MCF 10A (cell line): ENCODE measurements at regions not wholly inside any gene's neighbourhood (a gene's known extent, or its start where the extent isn't known, plus 50 kb on each side); places are given as distances from the start of the nearest gene placed in this dataset.

Experiments used
- BruUV-seq: library from RNA; stranded (reverse); fragments of 400-500 nt; replicated peaks from 2 replicates; lab custom pipeline; 2021; lab: Mats Ljungman, UMichigan
- CTCF ChIA-PET: fragments of 300-600 bp; sonication (Branson Sonifier 250); formaldehyde crosslinking; extraction: SDS; loops from one replicate; lab custom pipeline; 2021; ENCODE audit warnings: antibody characterized with exemption, inconsistent platforms; lab: Yijun Ruan, JAX
- POLR2A ChIA-PET: fragments of 300-600, 350-650 bp; sonication (Branson Sonifier 250); formaldehyde crosslinking; extraction: SDS; loops from one replicate; lab custom pipeline; 2020; ENCODE audit warnings: antibody characterized with exemption, inconsistent platforms; lab: Yijun Ruan, JAX
- DNase-seq: peaks from one replicate; pipeline ENCODE4 v3.0.0-alpha.2; 2018; ENCODE audit not compliant: unreplicated experiment
- H3K27ac Mint-ChIP-seq: one replicate; pipeline ENCODE4 v1.8.0; 2022; ENCODE audit warnings: mild to moderate bottlenecking, low read depth, mixed read lengths; ENCODE audit not compliant: unreplicated experiment
- H3K27me3 Mint-ChIP-seq: one replicate; pipeline ENCODE4 v1.8.0; 2022; ENCODE audit warnings: mixed read lengths; ENCODE audit not compliant: insufficient read depth, unreplicated experiment
- H3K36me3 Mint-ChIP-seq: one replicate; pipeline ENCODE4 v1.8.0; 2022; ENCODE audit warnings: mild to moderate bottlenecking, moderate library complexity, mixed read lengths; ENCODE audit not compliant: insufficient read depth, unreplicated experiment
- H3K4me1 Mint-ChIP-seq: one replicate; pipeline ENCODE4 v1.8.0; 2022; ENCODE audit warnings: mixed read lengths; ENCODE audit not compliant: insufficient read depth, unreplicated experiment
- H3K4me3 Mint-ChIP-seq: one replicate; pipeline ENCODE4 v1.8.0; 2022; ENCODE audit warnings: mild to moderate bottlenecking, moderate library complexity, mixed read lengths; ENCODE audit not compliant: unreplicated experiment
- H3K9me3 Mint-ChIP-seq: one replicate; pipeline ENCODE4 v1.8.0; 2022; ENCODE audit warnings: mixed read lengths; ENCODE audit not compliant: unreplicated experiment
- intact Hi-C: fragments of 100-400 bp; cut with micrococcal nuclease; formaldehyde crosslinking; loops from 2 replicates; pipeline ENCODE4 v1.14.1; 2022
- TF ChIP-seq, protein P1 (sequence below): fragments of 200-600 bp; IDR thresholded peaks from one replicate; pipeline ENCODE4 v1.8.0; 2022; ENCODE audit warnings: antibody characterized with exemption, mild to moderate bottlenecking; ENCODE audit not compliant: unreplicated experiment

DNA sequence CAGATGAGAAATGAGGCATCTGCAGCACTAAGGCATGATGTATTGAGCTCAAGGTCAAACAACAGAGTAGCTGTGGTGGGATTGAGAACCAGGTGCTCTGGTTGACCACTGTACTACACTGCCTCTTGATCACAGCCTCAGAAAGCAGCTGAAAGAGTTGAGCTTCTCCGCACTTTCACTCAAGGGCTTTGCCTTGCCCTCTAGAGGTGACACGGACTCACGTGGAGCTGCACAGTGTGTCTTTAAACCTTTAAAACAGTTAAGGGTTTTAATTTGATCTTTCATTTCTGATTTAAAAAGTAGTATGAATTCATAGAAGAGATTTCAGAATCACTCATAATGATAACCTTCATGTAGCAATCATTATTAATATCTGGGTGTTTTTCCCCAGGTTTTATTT lies 132.5 kb downstream of the RWDD3 start:
- Mint-ChIP-seq H3K36me3 (no peaks in the 10 kb centered on the region), H3K27me3 (no peaks in the 10 kb centered on the region), H3K27ac (no peak overlapping the region), H3K4me3 (no peak overlapping the region), H3K4me1 (no peaks in the 10 kb centered on the region), H3K9me3 (no peaks in the 10 kb centered on the region)
- ChIA-PET CTCF (no interaction called here), POLR2A (no interaction called here)
- BruUV-seq, result no TSS peak
- intact Hi-C loops, result no loop called here
- DNase-seq, result no peak
- TF ChIP-seq, protein P1, sequence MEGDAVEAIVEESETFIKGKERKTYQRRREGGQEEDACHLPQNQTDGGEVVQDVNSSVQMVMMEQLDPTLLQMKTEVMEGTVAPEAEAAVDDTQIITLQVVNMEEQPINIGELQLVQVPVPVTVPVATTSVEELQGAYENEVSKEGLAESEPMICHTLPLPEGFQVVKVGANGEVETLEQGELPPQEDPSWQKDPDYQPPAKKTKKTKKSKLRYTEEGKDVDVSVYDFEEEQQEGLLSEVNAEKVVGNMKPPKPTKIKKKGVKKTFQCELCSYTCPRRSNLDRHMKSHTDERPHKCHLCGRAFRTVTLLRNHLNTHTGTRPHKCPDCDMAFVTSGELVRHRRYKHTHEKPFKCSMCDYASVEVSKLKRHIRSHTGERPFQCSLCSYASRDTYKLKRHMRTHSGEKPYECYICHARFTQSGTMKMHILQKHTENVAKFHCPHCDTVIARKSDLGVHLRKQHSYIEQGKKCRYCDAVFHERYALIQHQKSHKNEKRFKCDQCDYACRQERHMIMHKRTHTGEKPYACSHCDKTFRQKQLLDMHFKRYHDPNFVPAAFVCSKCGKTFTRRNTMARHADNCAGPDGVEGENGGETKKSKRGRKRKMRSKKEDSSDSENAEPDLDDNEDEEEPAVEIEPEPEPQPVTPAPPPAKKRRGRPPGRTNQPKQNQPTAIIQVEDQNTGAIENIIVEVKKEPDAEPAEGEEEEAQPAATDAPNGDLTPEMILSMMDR, result no peak

DNA sequence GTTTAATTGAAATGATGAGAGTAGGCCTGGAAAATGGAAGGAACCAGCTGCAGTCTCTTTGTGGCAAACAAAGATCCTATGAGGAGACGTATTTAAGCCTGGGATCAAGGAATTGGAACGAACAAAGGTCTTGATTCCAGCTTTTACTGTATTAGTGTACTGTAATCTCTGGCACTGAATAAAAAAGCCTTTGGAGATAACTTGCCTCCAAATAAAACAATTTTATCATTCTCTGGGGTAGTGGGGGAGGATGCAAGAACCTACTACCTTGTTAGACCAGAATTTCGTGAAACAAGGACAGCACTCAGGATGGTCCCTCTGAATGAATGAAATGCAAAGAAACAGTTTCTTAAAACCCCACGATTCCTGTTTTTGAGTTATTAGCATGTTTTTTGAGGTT lies 134.2 kb downstream of the RWDD3 start:
- Mint-ChIP-seq H3K36me3 (no peaks in the 10 kb centered on the region), H3K4me1 (no peaks in the 10 kb centered on the region), H3K9me3 (no peaks in the 10 kb centered on the region), H3K27me3 (no peaks in the 10 kb centered on the region), H3K27ac (no peak overlapping the region), H3K4me3 (no peak overlapping the region)
- ChIA-PET CTCF (no interaction called here), POLR2A (no interaction called here)
- intact Hi-C loops, result no loop called here
- BruUV-seq, result no TSS peak
- TF ChIP-seq, protein P1, result no peak
- no peak for DNase-seq

DNA sequence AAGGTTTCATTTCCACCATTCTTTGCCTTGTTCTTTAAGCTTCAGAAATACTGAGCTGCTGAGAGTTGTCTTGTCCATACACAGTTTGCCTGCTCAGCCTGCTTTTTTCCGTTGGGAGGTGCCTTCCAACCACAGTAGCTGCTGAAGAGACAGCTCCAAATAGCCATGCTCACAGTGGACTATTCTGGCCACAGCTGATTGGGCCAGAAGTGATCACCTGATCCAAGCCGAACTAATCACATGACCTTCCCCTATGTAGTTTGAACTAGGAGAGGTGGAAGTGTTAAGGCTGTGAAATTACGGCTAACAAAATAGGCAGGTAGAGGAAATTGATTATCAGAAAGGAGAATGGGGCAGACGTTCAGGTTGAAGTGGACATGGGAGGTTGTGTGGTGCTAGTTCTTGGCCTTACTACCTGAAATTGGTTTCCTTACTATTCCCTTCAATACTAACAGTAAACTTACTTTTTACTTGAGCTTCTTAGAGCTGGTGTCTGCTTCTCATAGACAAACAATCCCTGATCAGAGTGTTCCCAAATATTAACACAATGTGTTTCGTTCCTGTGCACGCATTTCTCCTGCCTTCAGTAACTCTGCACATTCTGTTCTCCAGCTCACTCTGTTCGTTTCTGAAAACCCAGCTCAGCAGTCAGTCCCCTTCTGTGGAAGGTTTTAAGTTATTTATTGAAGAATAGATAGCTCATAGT lies 136.1 kb downstream of the RWDD3 start:
- Mint-ChIP-seq H3K36me3 (no peaks in the 10 kb centered on the region), H3K4me3 (no peak overlapping the region), H3K4me1 (no peaks in the 10 kb centered on the region), H3K9me3 (no peaks in the 10 kb centered on the region), H3K27me3 (no peaks in the 10 kb centered on the region), H3K27ac (no peak overlapping the region)
- DNase-seq, result no peak
- no TSS peak for BruUV-seq
- TF ChIP-seq, protein P1, result no peak
- CTCF ChIA-PET, result no interaction called here
- intact Hi-C loops, result no loop called here
- POLR2A ChIA-PET, result no interaction called here

DNA sequence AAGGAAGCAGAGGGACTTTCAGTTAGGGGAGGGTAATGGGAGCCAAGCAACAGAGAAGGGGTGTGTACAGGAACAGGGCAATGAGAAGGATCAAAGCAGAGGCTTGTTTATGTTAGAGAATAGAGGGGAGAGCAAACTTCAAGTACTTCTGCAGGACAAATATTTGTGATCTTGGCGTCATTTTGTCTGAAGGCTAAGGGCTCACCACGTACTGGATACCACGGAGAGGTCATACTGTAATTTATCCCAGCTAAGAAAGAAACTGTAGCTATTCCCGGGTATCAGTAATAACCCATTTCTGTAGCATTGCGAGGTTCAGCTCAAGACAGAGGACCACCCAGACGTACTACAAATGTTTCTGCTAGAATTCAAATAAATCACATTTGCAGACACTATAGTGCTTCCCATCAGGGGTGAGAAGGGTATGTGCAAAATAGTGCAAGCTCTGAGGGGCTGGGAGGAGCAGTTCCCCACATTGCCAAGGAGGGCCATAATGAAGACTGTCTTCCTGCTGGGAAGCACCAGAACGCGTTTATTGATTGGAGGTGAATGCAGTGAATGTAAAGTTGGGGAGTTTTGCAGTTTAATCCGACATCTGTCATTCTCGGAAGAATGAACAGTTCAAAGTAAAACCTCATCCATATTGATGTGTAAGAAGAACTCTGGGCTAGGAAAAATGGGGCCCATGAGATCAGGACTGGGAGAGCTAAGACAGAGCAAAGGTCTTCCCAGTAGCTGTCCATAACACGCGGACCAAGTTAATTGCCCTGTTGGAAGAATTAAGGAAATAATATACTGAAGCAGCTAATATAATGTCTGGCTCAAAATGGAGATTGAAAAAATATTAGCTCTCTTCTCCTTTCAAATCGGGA lies 136.9 kb downstream of the RWDD3 start:
- no peak overlapping the region for H3K27ac Mint-ChIP-seq
- no TSS peak for BruUV-seq
- H3K9me3 Mint-ChIP-seq, result no peaks in the 10 kb centered on the region
- intact Hi-C loops, result no loop called here
- no peaks in the 10 kb centered on the region for H3K27me3 Mint-ChIP-seq
- TF ChIP-seq, protein P1, result no peak
- H3K36me3 Mint-ChIP-seq, result no peaks in the 10 kb centered on the region
- no peak overlapping the region for H3K4me3 Mint-ChIP-seq
- ChIA-PET CTCF (interaction anchor here (1.0 kb wide), 1 partner anchor 9 kb away, joined by 3 read pairs; no protein-coding TSS in a partner anchor), POLR2A (interaction anchor here (0.6 to 0.7 kb wide), 2 partner anchors 162 to 283 kb away, joined by 3 read pairs; no protein-coding TSS in a partner anchor)
- DNase-seq, result no peak
- no peaks in the 10 kb centered on the region for H3K4me1 Mint-ChIP-seq
